HG03571 (cell line): ENCODE measurements at regions not wholly inside any gene's neighbourhood (a gene's known extent, or its start where the extent isn't known, plus 50 kb on each side); places are given as distances from the start of the nearest gene placed in this dataset.

Source experiments
- ATAC-seq: cut with Tn5 transposase; IDR thresholded peaks from one replicate; pipeline ENCODE4 v1.9.1; 2021; ENCODE audit not compliant: unreplicated experiment

DNA sequence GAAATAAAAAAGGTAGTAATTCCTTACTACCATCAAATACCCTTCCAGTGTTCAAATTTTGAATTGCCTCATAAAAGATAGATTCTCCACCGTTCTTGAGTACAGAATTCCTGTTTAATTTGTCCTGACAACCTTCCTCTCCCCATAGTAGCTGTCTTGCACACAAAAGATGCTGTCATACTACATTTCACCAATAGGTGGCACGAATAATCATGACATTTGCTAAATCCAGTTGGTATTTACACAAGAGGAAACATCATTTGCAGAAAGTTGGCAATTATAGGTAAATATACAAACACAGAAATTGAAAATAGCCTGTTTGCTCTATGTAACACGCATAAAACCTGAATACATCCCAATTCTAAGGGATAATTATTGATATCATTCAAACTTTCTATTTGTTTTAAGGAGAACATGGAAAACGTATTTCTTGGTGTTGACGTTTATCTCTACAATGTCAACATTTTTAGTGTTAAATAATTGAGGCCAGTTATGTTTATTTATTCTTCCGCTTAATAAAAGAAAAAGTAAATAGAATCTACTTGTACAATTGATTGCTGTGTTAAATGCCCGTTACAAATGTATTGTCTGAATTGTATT, 58.3 kb upstream of the CLDN10 start:
- ATAC-seq: no peak

DNA sequence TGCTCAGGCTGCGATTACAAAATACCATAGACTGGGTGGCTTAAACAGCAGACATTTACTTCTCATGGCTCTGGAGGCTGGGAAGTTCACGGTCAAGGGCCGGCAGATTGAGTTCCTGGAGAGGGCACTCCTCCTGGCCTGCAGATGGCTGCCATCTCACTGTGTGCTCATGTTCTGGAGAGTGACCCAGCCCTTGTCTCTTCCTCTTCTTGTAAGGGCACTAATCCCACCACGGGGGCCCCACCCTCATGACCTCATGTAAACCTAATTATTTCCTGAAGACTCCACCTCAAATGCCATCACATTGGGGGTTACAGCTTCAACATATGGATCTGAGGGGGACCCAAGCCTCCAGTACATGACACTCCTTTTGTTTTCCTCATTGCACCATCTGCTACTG, 56.0 kb upstream of the CLDN10 start:
- no peak for ATAC-seq

DNA sequence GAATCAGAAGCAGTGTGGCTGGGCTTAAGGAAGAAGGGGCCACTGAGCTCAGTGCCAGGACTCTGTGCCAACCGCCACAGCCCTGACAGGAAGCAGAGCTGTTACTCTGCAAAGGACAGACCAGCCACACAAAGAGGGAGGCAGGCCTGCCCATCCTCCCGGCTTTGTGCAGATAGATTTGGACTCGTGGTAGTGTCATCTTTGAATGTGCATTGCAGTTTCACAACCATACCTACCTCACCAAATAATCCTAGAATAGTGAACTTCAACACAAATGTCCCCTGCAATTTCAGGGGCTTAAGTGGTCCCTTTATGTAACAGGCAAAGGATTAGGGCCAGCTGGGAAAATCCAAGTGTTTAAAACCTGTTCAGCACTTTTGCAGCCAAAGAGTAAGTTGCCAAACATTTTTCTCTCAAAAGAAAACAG, 55.1 kb upstream of the CLDN10 start:
- ATAC-seq: no peak

DNA sequence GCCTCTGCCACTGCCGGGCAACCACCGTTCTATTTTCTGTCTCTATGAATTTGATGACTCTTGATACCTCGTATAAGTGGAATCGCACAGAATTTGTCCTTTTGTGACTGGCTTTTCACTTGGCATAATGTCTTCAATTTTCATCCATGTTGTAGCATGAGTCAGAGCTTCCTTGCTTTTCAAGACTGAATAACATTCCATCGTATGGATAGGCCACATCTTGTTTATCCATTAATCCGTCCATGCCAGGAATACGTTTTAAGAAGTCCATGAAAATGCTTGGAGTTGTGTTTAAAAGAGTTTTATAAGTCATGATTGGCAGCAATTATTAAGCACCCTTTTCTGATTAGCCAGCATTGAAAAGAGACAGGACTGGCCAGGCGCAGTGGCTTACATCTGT, 53.6 kb upstream of the CLDN10 start:
- ATAC-seq: no peak

DNA sequence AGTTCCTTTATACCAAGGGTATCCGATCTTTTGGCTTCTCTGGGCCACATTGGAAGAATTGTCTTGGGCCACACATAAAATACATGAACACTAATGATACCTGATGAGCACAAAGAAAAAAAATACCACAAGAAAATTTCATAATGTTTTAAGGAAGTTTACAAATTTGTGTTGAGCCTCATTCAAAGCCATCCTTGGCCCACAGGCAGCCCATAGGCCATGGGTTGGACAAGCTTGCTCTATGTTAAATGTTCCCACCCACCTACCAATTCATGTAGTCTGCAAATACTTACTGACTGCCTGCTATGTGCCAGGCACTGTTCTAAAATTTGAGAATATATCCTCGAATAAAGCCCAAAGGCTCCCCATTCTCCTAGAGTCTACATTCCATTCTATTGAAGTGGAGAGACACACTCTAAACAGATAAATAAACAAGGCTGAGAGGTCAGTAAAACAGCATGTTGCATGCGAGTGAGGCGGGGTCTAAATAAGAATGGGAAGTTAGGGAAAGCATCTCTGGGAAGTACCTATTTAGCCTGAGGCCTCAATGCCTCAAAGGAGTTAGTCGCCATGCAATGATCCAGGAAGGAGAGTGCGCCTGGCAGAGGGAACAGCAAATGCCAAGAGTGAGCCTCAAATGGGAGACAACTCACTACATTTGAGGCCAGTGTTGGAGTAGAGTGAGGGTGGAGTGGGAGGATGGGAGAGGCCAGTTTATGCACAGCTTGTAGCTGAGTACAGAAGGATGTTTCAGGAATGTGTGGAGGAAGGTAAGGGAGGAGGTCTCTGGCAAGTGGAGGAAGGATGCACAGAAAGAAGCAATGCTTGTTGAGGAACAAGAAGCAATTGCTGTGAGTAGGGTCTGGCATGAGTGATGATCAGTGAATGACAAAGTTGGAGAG, 52.5 kb upstream of the CLDN10 start:
- no peak for ATAC-seq

DNA sequence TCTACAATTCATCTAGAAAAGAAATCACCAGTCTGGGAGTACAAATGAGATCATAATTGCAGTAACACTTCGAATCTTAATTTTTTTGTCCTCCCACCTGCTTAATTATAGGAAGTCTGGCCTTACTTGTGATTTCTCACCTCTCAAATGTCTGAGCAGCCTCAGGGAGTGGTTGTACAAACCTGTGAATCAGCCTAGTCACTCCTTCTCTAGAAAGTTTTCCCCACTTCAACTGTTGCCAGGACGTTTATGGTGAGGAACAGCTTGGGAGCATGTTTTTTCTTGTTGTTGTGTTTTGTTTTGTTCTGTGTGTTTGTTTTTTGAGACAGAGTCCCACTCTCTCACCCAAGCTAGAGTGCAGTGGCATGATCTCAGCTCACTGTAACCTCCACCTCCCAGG, 50.3 kb upstream of the CLDN10 start:
- ATAC-seq: no peak
